ENCODE measurements at regions not wholly inside any gene's neighbourhood (a gene's known extent, or its start where the extent isn't known, plus 50 kb on each side); places are given as distances from the start of the nearest gene placed in this dataset.
A peak's percentile ranks its signal among the peaks of the same experiment; 100 is the strongest.

GRCh38 chrX:120790118-120790517 lies 85.5 kb downstream of the CT47B1 start:
- WGBS, 5 donors: 0 to 2% (median 1%) methylated on average over 5 of the region's 5 CpGs
- no peak for TF ChIP-seq POLR2AphosphoS5 (IDR thresholded peaks at IDR 0.05)
- TF ChIP-seq, protein P1, sequence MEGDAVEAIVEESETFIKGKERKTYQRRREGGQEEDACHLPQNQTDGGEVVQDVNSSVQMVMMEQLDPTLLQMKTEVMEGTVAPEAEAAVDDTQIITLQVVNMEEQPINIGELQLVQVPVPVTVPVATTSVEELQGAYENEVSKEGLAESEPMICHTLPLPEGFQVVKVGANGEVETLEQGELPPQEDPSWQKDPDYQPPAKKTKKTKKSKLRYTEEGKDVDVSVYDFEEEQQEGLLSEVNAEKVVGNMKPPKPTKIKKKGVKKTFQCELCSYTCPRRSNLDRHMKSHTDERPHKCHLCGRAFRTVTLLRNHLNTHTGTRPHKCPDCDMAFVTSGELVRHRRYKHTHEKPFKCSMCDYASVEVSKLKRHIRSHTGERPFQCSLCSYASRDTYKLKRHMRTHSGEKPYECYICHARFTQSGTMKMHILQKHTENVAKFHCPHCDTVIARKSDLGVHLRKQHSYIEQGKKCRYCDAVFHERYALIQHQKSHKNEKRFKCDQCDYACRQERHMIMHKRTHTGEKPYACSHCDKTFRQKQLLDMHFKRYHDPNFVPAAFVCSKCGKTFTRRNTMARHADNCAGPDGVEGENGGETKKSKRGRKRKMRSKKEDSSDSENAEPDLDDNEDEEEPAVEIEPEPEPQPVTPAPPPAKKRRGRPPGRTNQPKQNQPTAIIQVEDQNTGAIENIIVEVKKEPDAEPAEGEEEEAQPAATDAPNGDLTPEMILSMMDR (IDR thresholded peaks at IDR 0.05): peak in 5 of 7 experiments; percentile 32 to 78 (median 65)

GRCh38 chrX:120781403-120781802 lies 94.3 kb downstream of the CT47B1 start:
- Histone ChIP-seq H3K4me1 (no peaks in the 10 kb centered on the region), H3K27me3 (no peaks in the 10 kb centered on the region), H3K36me3 (no peaks in the 10 kb centered on the region), H3K27ac (no peak overlapping the region), H3K4me3 (no peak overlapping the region), H3K9me3 (no peaks in the 10 kb centered on the region)
- DNase-seq: peak in 1 of 2 donors; percentile 60
- TF ChIP-seq EP300 (IDR thresholded peaks at IDR 0.05) (no peak), POLR2A (IDR thresholded peaks at IDR 0.05) (no peak), POLR2AphosphoS5 (IDR thresholded peaks at IDR 0.05) (no peak)
- TF ChIP-seq, protein P1 (IDR thresholded peaks at IDR 0.05): no peak
- intact Hi-C loops (cut with DNase I; ENCODE audit: low total_unique reads): no loop called here
- 32 to 61% (median 42%) methylated on average over 2 of the region's 2 CpGs for WGBS, 5 donors

More at GRCh38 chrX:120790118-120790517, 85.5 kb downstream of the CT47B1 start:
- no peak overlapping the region for H3K27ac ChIP-seq
- intact Hi-C loops (cut with DNase I; ENCODE audit: low total_unique reads): no loop called here
- H3K36me3 ChIP-seq: no peaks in the 10 kb centered on the region
- peak; percentile 36 to 90 for DNase-seq
- no peaks in the 10 kb centered on the region for H3K27me3 ChIP-seq
- no peak overlapping the region for H3K4me3 ChIP-seq
- peaks cover 0 to 7% (median 2%) of the 10 kb centered on the region in 4 donors for H3K4me1 ChIP-seq
- no peaks in the 10 kb centered on the region for H3K9me3 ChIP-seq

GRCh38 chrX:120775959-120776358 lies 99.7 kb downstream of the CT47B1 start:
- H3K9me3 ChIP-seq: no peaks in the 10 kb centered on the region
- no peak for DNase-seq
- no peak overlapping the region for H3K4me3 ChIP-seq
- TF ChIP-seq, protein P1 (IDR thresholded peaks at IDR 0.05): no peak
- TF ChIP-seq POLR2A (IDR thresholded peaks at IDR 0.05): no peak
- TF ChIP-seq EP300 (IDR thresholded peaks at IDR 0.05): no peak
- no peak for TF ChIP-seq POLR2AphosphoS5 (IDR thresholded peaks at IDR 0.05)
- no peaks in the 10 kb centered on the region for H3K36me3 ChIP-seq
- H3K27me3 ChIP-seq: no peaks in the 10 kb centered on the region
- no peak overlapping the region for H3K27ac ChIP-seq
- intact Hi-C loops (cut with DNase I; ENCODE audit: low total_unique reads): no loop called here
- WGBS, 5 donors: 79 to 92% (median 86%) methylated on average over 3 of the region's 3 CpGs
- H3K4me1 ChIP-seq: no peaks in the 10 kb centered on the region

DNA sequence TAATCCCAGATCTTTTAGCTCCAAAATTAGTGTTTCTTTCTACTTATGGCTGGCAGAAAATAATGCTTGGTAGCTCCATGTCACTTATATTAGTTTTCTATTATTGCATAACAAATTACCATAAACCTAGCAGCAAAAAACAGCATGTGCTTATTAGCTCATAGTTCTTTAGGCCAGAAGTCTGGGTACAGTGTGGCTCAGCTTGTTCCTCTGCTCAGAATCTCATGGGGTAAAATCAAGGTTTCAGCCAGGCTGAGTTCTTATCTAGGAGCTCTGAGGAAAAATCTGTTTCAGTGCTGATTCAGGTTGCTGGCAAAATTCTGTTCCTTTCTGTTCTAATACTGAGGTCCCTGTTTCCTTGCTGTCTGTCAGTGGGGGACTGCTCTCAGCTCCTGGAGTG lies 101.1 kb downstream of the CT47B1 start:
- no peak for DNase-seq
- Histone ChIP-seq H3K36me3 (no peaks in the 10 kb centered on the region), H3K9me3 (no peaks in the 10 kb centered on the region), H3K27me3 (no peaks in the 10 kb centered on the region), H3K4me1 (no peaks in the 10 kb centered on the region), H3K27ac (no peak overlapping the region), H3K4me3 (no peak overlapping the region)
- TF ChIP-seq, protein P1 (IDR thresholded peaks at IDR 0.05): no peak
- TF ChIP-seq POLR2AphosphoS5 (IDR thresholded peaks at IDR 0.05): no peak
- no peak for TF ChIP-seq EP300 (IDR thresholded peaks at IDR 0.05)
- TF ChIP-seq POLR2A (IDR thresholded peaks at IDR 0.05): no peak
- intact Hi-C loops (cut with DNase I; ENCODE audit: low total_unique reads): no loop called here

Measured in stomach (tissue), 8 donors.